IMR-90 (cell line): ENCODE measurements at regions not wholly inside any gene's neighbourhood (a gene's known extent, or its start where the extent isn't known, plus 50 kb on each side); places are given as distances from the start of the nearest gene placed in this dataset.

Experiments
- ATAC-seq: fragments of 200-7000 bp; cut with Tn5 transposase; 2 replicates; pipeline ENCODE4 v1.9.1; 2020; ENCODE audit warnings: low read depth, mild to moderate bottlenecking, moderate library complexity
- BruUV-seq: library from RNA; stranded (reverse); fragments of 400-500 nt; replicated peaks from 2 replicates; lab custom pipeline; 2021; lab: Mats Ljungman, UMichigan
- CTCF ChIA-PET: fragments of 300-600 bp; formaldehyde crosslinking; extraction: SDS; loops from one replicate; lab custom pipeline; 2021; ENCODE audit warnings: antibody characterized with exemption; lab: Yijun Ruan, JAX
- POLR2A ChIA-PET: fragments of 300-600 bp; sonication (Branson Sonifier 250); formaldehyde crosslinking; loops from one replicate; lab custom pipeline; 2022; ENCODE audit warnings: antibody characterized with exemption; ENCODE audit not compliant: unreplicated experiment; lab: Charles Lee
- DNase-seq: peaks from one replicate; pipeline ENCODE4 v3.0.0; 2013
- H2AFZ ChIP-seq: replicated peaks from 2 replicates; pipeline ENCODE3; 2013; ENCODE audit warnings: low read length, mild to moderate bottlenecking; ENCODE audit not compliant: poor library complexity
- H2AK5ac ChIP-seq: 2 replicates; pipeline ENCODE4 v1.6.1; 2013; ENCODE audit warnings: low read depth, low read length, inconsistent platforms
- H2AK9ac ChIP-seq: replicated peaks from 2 replicates; pipeline ENCODE3; 2013; ENCODE audit warnings: mild to moderate bottlenecking, low read depth, low read length, moderate library complexity; ENCODE audit not compliant: poor library complexity
- H2BK120ac ChIP-seq: 2 replicates; pipeline ENCODE4 v1.6.1; 2013; ENCODE audit warnings: low read depth, low read length, inconsistent platforms
- H2BK15ac ChIP-seq: 3 replicates; pipeline ENCODE4 v1.6.1; 2013; ENCODE audit warnings: low read depth, low read length, inconsistent platforms
- H2BK20ac ChIP-seq: 2 replicates; pipeline ENCODE4 v1.6.1; 2013; ENCODE audit warnings: low read depth, mild to moderate bottlenecking, inconsistent platforms, low read length, moderate library complexity
- H2BK5ac ChIP-seq: 2 replicates; pipeline ENCODE4 v1.6.1; 2013; ENCODE audit warnings: mild to moderate bottlenecking, low read depth, low read length, inconsistent platforms; ENCODE audit not compliant: poor library complexity, severe bottlenecking
- H3K14ac ChIP-seq: replicated peaks from 2 replicates; pipeline ENCODE4 v1.6.1; 2013; ENCODE audit warnings: low read depth, low read length, inconsistent platforms
- H3K18ac ChIP-seq: 2 replicates; pipeline ENCODE4 v1.6.1; 2013; ENCODE audit warnings: low read depth, low read length, control low read depth
- H3K23ac ChIP-seq: 2 replicates; pipeline ENCODE4 v1.6.1; 2013; ENCODE audit warnings: low read depth, low read length, inconsistent platforms
- H3K27ac ChIP-seq: 2 replicates; pipeline ENCODE4 v1.5.1; 2013; ENCODE audit warnings: mild to moderate bottlenecking, control low read depth, low read length; ENCODE audit not compliant: insufficient read depth
- H3K27me3 ChIP-seq: 2 replicates; pipeline ENCODE4 v1.6.1; 2013; ENCODE audit warnings: low read length; ENCODE audit not compliant: control insufficient read depth, insufficient read depth
- H3K36me3 ChIP-seq: 2 replicates; pipeline ENCODE4 v1.6.1; 2013; ENCODE audit warnings: low read length, mixed read lengths; ENCODE audit not compliant: control insufficient read depth, insufficient read depth
- H3K4ac ChIP-seq: 2 replicates; pipeline ENCODE4 v1.6.1; 2013; ENCODE audit warnings: low read depth, low read length, inconsistent platforms
- H3K4me1 ChIP-seq: 2 replicates; pipeline ENCODE4 v1.6.1; 2013; ENCODE audit warnings: low read length, mixed read lengths; ENCODE audit not compliant: control insufficient read depth, insufficient read depth
- H3K4me2 ChIP-seq: 2 replicates; pipeline ENCODE4 v1.6.1; 2013; ENCODE audit warnings: low read depth, mild to moderate bottlenecking, control low read depth, low read length, moderate library complexity
- H3K4me3 ChIP-seq: 2 replicates; pipeline ENCODE4 v1.5.1; 2013; ENCODE audit warnings: low read depth, mild to moderate bottlenecking, control low read depth, low read length, moderate library complexity; ENCODE audit not compliant: insufficient read depth
- H3K56ac ChIP-seq: 2 replicates; pipeline ENCODE4 v1.6.1; 2013; ENCODE audit warnings: low read length, inconsistent platforms; ENCODE audit not compliant: insufficient read depth; ENCODE audit errors: extremely low read depth
- H3K79me1 ChIP-seq, 2 experiments: 2 replicates each; pipeline ENCODE4 v1.6.1; 2013; ENCODE audit warnings: low read length in 2 of 2, inconsistent platforms in 1 of 2, low read depth in 1 of 2
- H3K9ac ChIP-seq: 2 replicates; pipeline ENCODE4 v1.6.1; 2013; ENCODE audit warnings: low read depth, low read length, control low read depth
- H3K9me1 ChIP-seq: 2 replicates; pipeline ENCODE4 v1.6.1; 2013; ENCODE audit warnings: low read length, inconsistent platforms; ENCODE audit not compliant: insufficient read depth
- H3K9me3 ChIP-seq: 2 replicates; pipeline ENCODE4 v1.6.1; 2013; ENCODE audit warnings: low read length; ENCODE audit not compliant: control insufficient read depth, insufficient read depth
- H4K20me1 ChIP-seq: 2 replicates; pipeline ENCODE4 v1.6.1; 2013; ENCODE audit warnings: low read length, inconsistent platforms; ENCODE audit not compliant: insufficient read depth
- H4K5ac ChIP-seq: 2 replicates; pipeline ENCODE4 v1.6.1; 2013; ENCODE audit warnings: mild to moderate bottlenecking, low read depth, low read length, control low read depth
- H4K8ac ChIP-seq, 2 experiments: 2 replicates each; pipeline ENCODE4 v1.6.1; 2013; ENCODE audit warnings: low read depth in 2 of 2, low read length in 2 of 2, control low read depth in 1 of 2, inconsistent platforms in 1 of 2
- H4K91ac ChIP-seq: 2 replicates; pipeline ENCODE4 v1.6.1; 2013; ENCODE audit warnings: low read depth, low read length, inconsistent platforms; ENCODE audit not compliant: insufficient read depth
- BHLHE40 ChIP-seq: fragments of 150-350 bp; IDR thresholded peaks from 2 replicates; pipeline ENCODE4 v1.6.1; 2016; ENCODE audit warnings: mild to moderate bottlenecking, low read depth, low read length
- FOS ChIP-seq: fragments of 150-350 bp; IDR thresholded peaks from 2 replicates; pipeline ENCODE4 v1.6.1; 2016; ENCODE audit warnings: low read depth, low read length
- MAFK ChIP-seq: IDR thresholded peaks from 2 replicates; pipeline ENCODE4 v1.6.1; 2012; ENCODE audit warnings: low read depth, low read length, improper control_type of control experiment
- NFE2L2 ChIP-seq: fragments of 150-350 bp; IDR thresholded peaks from 2 replicates; pipeline ENCODE4 v1.6.1; 2016; ENCODE audit warnings: low read depth, mild to moderate bottlenecking, low read length
- RFX5 ChIP-seq: IDR thresholded peaks from 2 replicates; pipeline ENCODE4 v1.8.0; 2012; ENCODE audit warnings: low read depth, mild to moderate bottlenecking, low read length, moderate library complexity
- WGBS, 2 experiments: methylation state at CpG; one replicate each; pipeline versions ENCODE4 v1.1.5 to v1.1.7; 2013; ENCODE audit warnings: missing lambda C conversion rate in 2 of 2; ENCODE audit not compliant: insufficient read length in 1 of 2; ENCODE audit errors: extremely low coverage in 2 of 2; 5-methylcytosine and 5-hydroxymethylcytosine counted together
- dilution Hi-C: fragments of 300-500 bp; cut with HindIII; formaldehyde crosslinking; loops from one replicate; pipeline ENCODE4 v1.14.3; 2018; ENCODE audit warnings: low sequenced_read_pairs; ENCODE audit not compliant: unreplicated experiment
- in situ Hi-C: fragments of 300-500 bp; cut with MboI; formaldehyde crosslinking; loops from 3 replicates; pipeline ENCODE4 v1.14.3; 2019; ENCODE audit warnings: low sequenced_read_pairs, inconsistent platforms, mixed read lengths
- intact Hi-C: fragments of 100-400 bp; cut with micrococcal nuclease; formaldehyde crosslinking; loops from 2 replicates; pipeline ENCODE4 v1.10.0; 2022
- TF ChIP-seq, protein P1 (sequence below): fragments of 150-350 bp; IDR thresholded peaks from 2 replicates; pipeline ENCODE4 v1.6.1; 2017; ENCODE audit warnings: mild to moderate bottlenecking, antibody characterized with exemption, low read length, low read depth

DNA sequence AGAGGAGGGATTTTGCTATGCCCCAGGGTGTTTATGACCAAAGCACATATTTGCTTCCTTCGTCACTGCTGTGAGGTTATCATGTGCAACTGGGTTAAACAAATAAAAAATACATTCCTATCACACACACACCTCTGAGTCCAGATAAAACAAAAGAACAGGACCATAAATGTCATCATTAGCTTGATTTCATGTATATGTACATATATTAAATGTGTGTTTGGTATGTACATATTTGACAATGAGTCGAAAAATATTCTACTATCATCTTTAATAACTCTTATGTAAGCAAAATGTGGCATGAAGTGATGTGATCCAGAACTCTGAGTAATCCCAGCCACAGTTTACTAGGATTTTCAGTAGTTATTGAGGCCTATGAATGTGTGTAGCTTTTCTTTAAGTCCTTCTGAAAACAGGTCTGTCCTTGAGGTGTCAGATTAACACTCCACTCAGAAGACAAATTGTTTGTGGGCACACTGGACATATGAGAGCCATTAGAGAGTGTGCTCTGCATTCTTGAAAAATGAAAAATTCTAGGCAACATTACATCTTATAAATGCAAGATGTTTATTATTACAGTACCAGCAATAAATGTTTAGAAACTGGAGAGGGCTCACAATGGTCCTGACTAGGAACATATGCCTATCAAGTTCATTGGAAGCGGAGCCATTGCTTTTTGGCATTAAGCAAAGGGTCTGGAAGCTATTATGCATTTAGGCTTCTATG is 335.1 kb upstream of the SEMA3A start:
- Histone ChIP-seq H3K56ac (no peak overlapping the region), H2AK5ac (no peak overlapping the region), H3K9ac (no peak overlapping the region), H3K36me3 (no peaks in the 10 kb centered on the region), H2BK15ac (no peak overlapping the region), H3K14ac (no peak overlapping the region), H3K4me3 (no peak overlapping the region), H4K8ac (no peak overlapping the region), H3K4me2 (peak overlapping the region; percentile 13; the same call in 1 of the 2 replicates), H4K20me1 (no peaks in the 10 kb centered on the region), H3K18ac (peak overlapping the region; percentile 11; the same call in 1 of the 2 replicates), H2BK120ac (no peak overlapping the region), H3K4me1 (peaks cover 4% of the 10 kb centered on the region), H2BK20ac (no peak overlapping the region), H3K23ac (no peak overlapping the region), H3K79me1 (no peaks in the 10 kb centered on the region), H3K4ac (no peak overlapping the region), H3K27ac (no peak overlapping the region), H2BK5ac (peak overlapping the region; percentile 14), H3K9me3 (no peaks in the 10 kb centered on the region), H3K9me1 (no peaks in the 10 kb centered on the region), H2AFZ (no peak overlapping the region), H3K27me3 (no peaks in the 10 kb centered on the region), H2AK9ac (no peak overlapping the region), H4K91ac (no peak overlapping the region), H4K5ac (no peak overlapping the region)
- dilution Hi-C loops: no loop called here
- no CpG with 5 or more reads among the region's 3 CpGs for WGBS, 2 experiments
- peak; percentile 83 for DNase-seq
- in situ Hi-C loops: no loop called here
- TF ChIP-seq RFX5: no peak
- 0 out of 2 replicates have a peak, but pooled peaks have one; percentile 3 for TF ChIP-seq NFE2L2
- peak; percentile 36; the same call in 1 of the 2 replicates for TF ChIP-seq FOS
- no peak for TF ChIP-seq BHLHE40
- peak; percentile 50; the same call in 1 of the 2 replicates for TF ChIP-seq MAFK
- TF ChIP-seq, protein P1, sequence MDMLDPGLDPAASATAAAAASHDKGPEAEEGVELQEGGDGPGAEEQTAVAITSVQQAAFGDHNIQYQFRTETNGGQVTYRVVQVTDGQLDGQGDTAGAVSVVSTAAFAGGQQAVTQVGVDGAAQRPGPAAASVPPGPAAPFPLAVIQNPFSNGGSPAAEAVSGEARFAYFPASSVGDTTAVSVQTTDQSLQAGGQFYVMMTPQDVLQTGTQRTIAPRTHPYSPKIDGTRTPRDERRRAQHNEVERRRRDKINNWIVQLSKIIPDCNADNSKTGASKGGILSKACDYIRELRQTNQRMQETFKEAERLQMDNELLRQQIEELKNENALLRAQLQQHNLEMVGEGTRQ: no peak
- peak; percentile 81 for ATAC-seq
- intact Hi-C loops: loop anchor here (5.0 kb wide), 1 partner anchor 552 kb away; no protein-coding TSS in a partner anchor
- ChIA-PET CTCF (interaction anchor here (0.7 kb wide), 1 partner anchor 9 kb away, joined by 3 read pairs; no protein-coding TSS in a partner anchor), POLR2A (no interaction called here)
- no TSS peak for BruUV-seq
